ENCODE measurements at regions not wholly inside any gene's neighbourhood (a gene's known extent, or its start where the extent isn't known, plus 50 kb on each side); places are given as distances from the start of the nearest gene placed in this dataset.

GRCh38 chr20:51175724-51176123 lies 152.8 kb upstream of the KCNG1 start:
- H3K27me3 ChIP-seq (ENCODE audit: control insufficient read depth, insufficient read depth, low read length) = no peaks in the 10 kb centered on the region
- H3K9me3 ChIP-seq (ENCODE audit: control insufficient read depth, low read length) = no peaks in the 10 kb centered on the region

GRCh38 chr20:51175156-51175555 lies 152.2 kb upstream of the KCNG1 start:
- Histone ChIP-seq H3K9me3 (ENCODE audit: control insufficient read depth, low read length) (no peaks in the 10 kb centered on the region), H3K4me2 (ENCODE audit: low read length) (no peak overlapping the region), H3K79me2 (no peaks in the 10 kb centered on the region), H3K4me3 (ENCODE audit: low read depth, low read length) (no peak overlapping the region), H3K27me3 (ENCODE audit: control insufficient read depth, insufficient read depth, low read length) (no peaks in the 10 kb centered on the region), H3K36me3 (ENCODE audit: control insufficient read depth, insufficient read depth, low read length) (no peaks in the 10 kb centered on the region), H3K9ac (no peak overlapping the region), H3K4me1 (no peaks in the 10 kb centered on the region), H2AFZ (no peak overlapping the region), H3K27ac (no peak overlapping the region)
- TF ChIP-seq, protein P1, sequence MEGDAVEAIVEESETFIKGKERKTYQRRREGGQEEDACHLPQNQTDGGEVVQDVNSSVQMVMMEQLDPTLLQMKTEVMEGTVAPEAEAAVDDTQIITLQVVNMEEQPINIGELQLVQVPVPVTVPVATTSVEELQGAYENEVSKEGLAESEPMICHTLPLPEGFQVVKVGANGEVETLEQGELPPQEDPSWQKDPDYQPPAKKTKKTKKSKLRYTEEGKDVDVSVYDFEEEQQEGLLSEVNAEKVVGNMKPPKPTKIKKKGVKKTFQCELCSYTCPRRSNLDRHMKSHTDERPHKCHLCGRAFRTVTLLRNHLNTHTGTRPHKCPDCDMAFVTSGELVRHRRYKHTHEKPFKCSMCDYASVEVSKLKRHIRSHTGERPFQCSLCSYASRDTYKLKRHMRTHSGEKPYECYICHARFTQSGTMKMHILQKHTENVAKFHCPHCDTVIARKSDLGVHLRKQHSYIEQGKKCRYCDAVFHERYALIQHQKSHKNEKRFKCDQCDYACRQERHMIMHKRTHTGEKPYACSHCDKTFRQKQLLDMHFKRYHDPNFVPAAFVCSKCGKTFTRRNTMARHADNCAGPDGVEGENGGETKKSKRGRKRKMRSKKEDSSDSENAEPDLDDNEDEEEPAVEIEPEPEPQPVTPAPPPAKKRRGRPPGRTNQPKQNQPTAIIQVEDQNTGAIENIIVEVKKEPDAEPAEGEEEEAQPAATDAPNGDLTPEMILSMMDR (IDR thresholded peaks at IDR 0.05) = no peak

More at GRCh38 chr20:51175724-51176123, 152.8 kb upstream of the KCNG1 start:
- Histone ChIP-seq H3K9ac (no peak overlapping the region), H2AFZ (no peak overlapping the region), H3K36me3 (ENCODE audit: control insufficient read depth, insufficient read depth, low read length) (no peaks in the 10 kb centered on the region), H3K4me1 (no peaks in the 10 kb centered on the region), H3K79me2 (no peaks in the 10 kb centered on the region), H3K4me2 (ENCODE audit: low read length) (no peak overlapping the region), H3K27ac (no peak overlapping the region), H3K4me3 (ENCODE audit: low read depth, low read length) (no peak overlapping the region)
- TF ChIP-seq, protein P1 (IDR thresholded peaks at IDR 0.05) = no peak

DNA sequence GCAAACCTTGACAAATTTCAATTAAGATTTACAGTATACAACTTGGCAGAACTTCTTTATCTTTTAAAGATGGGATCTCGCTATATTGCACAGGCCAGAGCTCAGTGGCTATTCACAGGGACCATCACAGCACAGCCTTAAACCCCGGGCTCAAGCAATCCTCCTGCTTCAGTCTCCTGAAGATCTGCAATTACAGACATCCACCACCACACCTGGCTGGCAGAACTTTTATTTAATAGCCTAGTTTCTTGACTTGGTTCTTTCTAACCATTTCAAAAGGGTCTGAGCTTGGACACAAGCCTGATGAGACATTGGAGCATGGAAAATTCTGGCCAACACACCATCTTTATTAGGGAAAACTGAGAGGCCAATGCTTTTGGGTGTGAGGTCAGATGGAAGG lies 151.6 kb upstream of the KCNG1 start:
- Histone ChIP-seq H3K36me3 (ENCODE audit: control insufficient read depth, insufficient read depth, low read length) (no peaks in the 10 kb centered on the region), H3K4me2 (ENCODE audit: low read length) (no peak overlapping the region), H3K4me3 (ENCODE audit: low read depth, low read length) (no peak overlapping the region), H3K27me3 (ENCODE audit: control insufficient read depth, insufficient read depth, low read length) (no peaks in the 10 kb centered on the region), H3K79me2 (no peaks in the 10 kb centered on the region), H3K4me1 (no peaks in the 10 kb centered on the region), H2AFZ (no peak overlapping the region), H3K9ac (no peak overlapping the region), H3K9me3 (ENCODE audit: control insufficient read depth, low read length) (no peaks in the 10 kb centered on the region), H3K27ac (no peak overlapping the region)
- TF ChIP-seq, protein P1 (IDR thresholded peaks at IDR 0.05) = no peak

GRCh38 chr20:51172558-51173428 lies 149.9 kb upstream of the KCNG1 start:
- Histone ChIP-seq H3K79me2 (no peaks in the 10 kb centered on the region), H3K4me2 (ENCODE audit: low read length) (no peak overlapping the region)

More at GRCh38 chr20:51172558-51173428, 149.9 kb upstream of the KCNG1 start:
- H3K9me3 ChIP-seq (ENCODE audit: control insufficient read depth, low read length) = no peaks in the 10 kb centered on the region
- H2AFZ ChIP-seq = no peak overlapping the region
- H3K36me3 ChIP-seq (ENCODE audit: control insufficient read depth, insufficient read depth, low read length) = no peaks in the 10 kb centered on the region
- no peaks in the 10 kb centered on the region for H3K27me3 ChIP-seq (ENCODE audit: control insufficient read depth, insufficient read depth, low read length)
- H3K27ac ChIP-seq = no peak overlapping the region
- no peak overlapping the region for H3K9ac ChIP-seq
- TF ChIP-seq, protein P1 (IDR thresholded peaks at IDR 0.05) = no peak
- H3K4me1 ChIP-seq = no peaks in the 10 kb centered on the region
- no peak overlapping the region for H3K4me3 ChIP-seq (ENCODE audit: low read depth, low read length)

Measured in parathyroid adenoma (tissue), 2 donors.